GM10847 (cell line): ENCODE measurements at regions not wholly inside any gene's neighbourhood (a gene's known extent, or its start where the extent isn't known, plus 50 kb on each side); places are given as distances from the start of the nearest gene placed in this dataset.
A peak's percentile ranks its signal among the peaks of the same experiment; 100 is the strongest.

Experiments used
- POLR2A ChIP-seq: IDR thresholded peaks from 2 replicates; pipeline ENCODE4 v1.6.1; 2011; ENCODE audit not compliant: insufficient read length; ENCODE audit errors: extremely low read depth

DNA sequence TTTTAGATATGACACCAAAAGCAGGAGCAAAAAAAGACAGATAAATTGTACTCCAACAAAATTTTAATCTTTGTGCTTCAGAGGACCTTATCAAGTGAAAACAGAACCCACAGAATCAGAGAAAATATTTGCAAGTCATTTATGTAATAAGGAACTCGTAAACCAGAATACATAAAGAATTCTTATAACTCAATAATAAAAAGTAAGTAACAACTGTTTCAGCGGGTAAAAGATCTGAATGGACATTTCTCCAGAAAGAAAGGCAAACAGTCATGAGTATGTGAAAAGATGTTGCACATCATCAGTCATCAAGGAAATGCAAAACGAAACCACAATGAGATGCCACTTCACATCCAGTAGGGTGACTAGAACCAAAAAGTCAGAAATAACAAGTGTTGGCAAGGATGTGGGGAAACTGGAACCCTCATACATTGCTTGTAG, 167.7 kb upstream of the KCTD7 start:
- no peak for TF ChIP-seq POLR2A

DNA sequence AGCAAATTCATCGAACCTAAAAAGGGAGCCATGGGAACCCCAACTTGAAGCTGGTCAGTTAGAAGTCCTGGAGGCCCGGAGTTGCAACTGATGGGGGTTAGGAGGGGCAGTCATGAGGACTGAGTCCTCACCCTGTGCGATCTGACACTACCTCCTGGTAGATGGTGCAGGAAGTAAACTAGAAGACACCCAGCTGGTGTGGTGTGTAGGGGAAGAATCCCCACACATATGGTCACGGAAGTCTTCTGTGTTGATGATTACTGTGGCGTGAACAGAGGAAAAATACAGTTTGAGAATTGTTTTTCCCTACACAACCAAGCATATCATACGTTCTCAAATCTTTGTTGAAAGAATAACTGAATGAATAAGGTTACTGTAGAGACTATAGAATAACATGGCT, 164.6 kb upstream of the KCTD7 start:
- TF ChIP-seq POLR2A: no peak

DNA sequence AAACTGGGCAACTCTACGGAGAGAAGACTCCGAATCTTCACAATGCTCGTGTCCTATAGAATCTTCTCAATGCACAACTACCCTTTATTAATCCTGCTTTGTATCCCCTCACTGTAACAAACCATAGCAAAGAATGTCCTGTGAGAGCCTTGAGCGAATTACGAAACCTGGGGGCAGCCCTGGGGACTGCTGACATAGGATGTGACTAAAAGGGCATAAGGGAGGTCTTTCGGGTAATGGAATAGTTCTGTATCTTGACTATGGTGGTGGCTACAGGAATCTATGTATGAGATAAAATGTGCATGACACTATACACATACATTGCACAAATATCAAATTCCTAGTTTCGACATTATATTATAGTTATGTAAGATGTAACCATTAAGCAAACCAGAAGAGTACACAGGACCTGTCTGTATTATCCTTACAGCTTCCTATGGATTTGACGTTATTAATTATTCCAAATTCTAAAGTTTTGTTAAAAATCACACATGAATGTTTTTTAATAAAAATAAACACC, 162.5 kb upstream of the KCTD7 start:
- TF ChIP-seq POLR2A: no peak

DNA sequence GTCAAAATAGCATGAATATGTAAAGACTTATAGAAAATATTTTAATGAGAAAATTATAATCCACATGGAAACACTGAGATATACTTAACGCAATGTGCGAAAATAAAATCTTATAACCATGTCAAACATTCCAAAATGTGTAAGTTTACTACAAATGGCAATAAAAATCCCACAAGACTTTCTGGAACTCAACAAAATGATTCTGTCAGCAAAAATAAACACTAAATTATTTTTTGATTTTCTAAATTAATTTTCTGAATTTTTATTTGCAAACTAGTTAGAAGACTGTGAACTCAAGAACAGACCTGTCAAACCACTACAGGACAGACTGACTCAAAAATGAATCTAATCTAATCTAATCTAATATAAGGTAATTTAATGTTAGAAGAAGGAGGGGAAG, 160.8 kb upstream of the KCTD7 start:
- no peak for TF ChIP-seq POLR2A

DNA sequence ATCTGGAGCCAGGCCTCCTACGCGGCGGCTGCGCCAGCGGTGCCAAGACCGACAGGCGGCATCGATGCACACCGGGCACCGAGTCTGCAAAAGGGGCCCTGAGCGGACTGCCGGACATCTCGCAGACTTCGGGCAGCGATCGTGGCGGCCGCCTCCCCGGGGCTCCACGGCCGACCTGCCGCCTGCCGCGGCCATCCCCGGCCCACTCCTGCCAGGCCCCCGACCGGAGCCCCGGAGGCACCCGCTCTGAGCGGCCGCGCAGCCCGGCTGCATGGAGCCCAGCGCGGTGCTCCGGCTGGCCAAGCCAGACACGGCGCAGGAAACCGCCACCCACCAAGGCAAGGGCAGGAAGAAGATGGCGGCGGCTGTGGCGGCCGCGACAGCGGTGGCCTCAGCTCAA, 154.2 kb upstream of the KCTD7 start:
- TF ChIP-seq POLR2A: no peak

DNA sequence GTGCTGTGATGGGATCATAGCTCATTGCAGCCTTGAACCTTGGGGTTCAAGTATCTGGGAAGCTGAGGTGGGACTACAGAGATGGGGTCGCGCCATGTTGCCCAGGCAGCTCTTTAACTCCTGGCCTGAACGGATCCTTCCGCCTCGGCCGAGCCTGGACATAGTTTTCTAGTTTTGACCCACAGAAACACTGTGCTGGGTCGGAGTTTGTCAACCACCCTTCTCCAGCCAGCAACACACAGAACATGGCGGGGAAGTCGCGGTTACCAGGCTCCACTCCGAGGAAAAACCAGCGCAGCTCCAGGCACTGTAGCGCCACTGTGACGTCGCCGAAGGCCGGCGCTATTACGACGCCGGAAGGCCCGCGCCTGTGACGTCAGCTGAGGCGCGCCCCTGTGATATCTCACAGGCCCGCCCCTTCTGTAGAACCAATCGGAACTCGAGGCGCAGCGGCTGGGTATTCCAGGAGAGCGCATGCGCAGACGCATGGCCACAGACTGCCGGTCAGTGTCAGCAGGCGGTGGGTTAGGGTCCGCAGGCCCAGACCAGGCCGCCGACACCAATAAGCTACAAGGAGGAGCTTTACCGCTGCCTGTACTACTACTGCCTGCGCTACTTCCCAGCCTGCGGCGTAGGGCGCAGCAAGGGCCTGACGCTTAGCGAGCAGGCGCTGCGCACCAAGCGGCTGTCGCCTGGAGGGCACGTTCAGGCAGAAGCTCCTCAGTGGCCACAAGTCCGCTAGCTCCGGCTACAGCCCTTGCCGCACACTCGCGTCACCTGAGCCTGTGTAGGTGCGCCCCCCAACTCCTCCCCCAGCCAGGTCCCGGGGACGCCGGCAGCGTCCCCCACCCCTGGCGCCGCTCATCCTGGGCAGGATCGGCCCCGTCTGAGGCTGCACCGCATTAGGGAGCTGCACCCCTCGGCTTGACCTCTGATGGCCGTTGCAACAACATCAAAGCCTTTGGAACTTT, 135.2 kb upstream of the KCTD7 start:
- peak; percentile 92 for TF ChIP-seq POLR2A

DNA sequence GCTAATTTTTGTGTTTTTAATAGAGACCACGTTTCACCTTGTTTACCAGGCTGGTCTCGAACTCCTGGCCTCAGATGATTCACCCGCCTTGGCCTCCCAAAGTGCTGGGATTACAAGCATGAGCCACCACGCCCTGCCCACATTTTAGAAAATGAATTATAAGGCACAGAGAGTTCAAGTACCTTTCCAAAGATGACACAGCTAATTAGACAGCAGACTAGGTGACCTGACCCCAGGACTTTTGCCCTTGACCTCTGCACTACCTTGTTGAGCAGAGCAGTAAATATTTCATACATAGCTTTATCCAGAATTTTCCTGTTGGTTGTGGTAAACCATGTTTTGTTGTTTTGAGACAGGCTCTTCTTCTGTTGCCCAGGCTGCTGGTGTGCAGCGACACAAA, 131.3 kb upstream of the KCTD7 start:
- TF ChIP-seq POLR2A: no peak

DNA sequence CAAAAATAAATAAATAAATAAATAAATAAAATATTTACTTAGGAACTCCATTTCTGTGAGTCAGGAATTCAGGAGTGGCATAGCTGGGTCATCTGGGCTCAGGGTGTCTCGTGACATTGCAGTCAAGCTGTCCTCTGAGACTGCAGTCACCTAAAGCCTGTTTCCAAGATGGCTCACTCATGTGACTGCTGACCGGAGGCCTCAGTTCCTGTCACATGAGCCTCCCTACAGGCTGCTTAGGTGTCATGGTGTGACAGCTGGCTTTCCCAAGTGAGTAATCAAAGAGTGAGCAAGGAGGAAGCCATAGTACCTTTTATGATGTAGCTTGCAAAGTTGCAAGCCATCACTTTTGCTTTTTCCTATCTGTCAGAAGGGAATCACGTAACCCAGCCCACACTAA, 128.6 kb upstream of the KCTD7 start:
- no peak for TF ChIP-seq POLR2A

DNA sequence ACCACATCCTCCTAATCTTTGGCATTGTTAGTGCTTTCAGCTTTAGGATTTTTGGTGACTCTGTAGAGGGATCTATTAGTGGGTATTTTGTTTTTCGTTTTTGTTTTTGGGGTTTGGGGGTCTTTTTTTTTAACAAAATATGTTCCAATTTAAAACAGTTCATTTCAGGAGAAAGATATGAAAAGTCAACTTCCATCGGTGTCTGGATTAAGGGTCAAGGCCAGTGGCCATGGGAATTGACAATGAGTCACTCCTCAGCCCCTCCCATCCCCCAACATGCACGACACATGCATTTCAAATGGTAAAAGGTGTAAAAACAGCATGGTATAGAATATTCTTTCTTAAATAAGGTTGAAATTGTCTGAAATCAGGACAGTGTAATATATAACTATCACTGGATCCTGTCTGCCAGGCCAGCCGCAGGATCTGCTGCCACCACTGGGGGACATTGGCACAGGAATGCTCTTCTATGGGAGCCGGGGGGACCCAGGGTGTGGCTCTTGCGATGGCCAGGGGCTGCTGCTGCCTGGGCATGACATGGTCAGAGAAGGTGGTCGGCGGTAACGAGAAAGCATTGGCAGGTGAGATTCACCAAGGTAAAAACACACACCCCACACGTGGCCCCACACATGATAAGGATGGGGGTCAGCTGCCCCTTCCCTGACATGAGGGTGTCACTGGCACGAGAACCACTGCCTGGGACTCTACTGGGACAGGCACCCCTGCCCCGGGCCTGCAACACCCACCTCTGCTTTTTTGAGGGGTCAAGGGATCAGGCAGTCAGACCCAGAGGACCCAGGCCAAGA, 126.2 kb upstream of the KCTD7 start:
- TF ChIP-seq POLR2A: no peak

DNA sequence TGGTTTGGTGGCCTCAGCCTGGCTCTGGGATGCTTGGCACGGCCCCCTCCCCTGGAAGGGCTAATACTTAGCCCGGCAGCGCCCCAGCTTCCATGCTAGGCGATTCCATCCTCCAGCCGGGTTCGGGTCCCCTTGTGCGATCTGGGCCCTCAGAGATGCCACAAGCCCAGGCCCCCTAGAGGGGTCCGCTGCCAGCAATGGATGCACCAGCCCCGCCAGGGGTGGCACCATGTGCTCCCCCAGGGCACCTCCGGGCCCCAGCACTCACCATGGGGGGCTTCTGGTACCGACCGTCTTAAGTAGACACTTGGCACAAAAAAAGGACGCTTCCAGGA, 125.7 kb upstream of the KCTD7 start:
- TF ChIP-seq POLR2A: no peak

DNA sequence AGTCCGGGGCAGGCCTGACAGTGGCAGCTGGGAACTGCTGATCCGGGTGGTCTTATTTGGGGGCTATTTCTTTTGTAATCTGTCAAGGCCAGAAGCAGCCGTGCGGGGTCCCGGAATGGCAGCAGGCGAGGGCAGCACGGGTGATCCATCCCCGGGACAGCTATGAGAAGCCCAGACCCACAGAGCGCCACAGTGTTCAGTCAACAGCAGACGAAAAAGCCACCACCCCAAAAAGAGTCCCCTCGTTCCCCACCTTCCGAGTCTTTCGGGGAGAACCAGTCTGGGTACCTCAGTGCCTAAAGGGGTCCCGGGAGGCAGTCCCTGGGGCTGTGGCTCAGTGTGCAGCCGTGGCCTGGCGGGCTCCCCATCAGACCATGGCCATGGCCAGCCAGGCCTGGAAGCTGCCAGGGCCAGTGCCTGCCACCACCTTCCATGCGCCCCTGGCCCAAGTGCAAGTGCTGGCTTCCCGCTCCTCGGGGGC, 125.1 kb upstream of the KCTD7 start:
- no peak for TF ChIP-seq POLR2A

DNA sequence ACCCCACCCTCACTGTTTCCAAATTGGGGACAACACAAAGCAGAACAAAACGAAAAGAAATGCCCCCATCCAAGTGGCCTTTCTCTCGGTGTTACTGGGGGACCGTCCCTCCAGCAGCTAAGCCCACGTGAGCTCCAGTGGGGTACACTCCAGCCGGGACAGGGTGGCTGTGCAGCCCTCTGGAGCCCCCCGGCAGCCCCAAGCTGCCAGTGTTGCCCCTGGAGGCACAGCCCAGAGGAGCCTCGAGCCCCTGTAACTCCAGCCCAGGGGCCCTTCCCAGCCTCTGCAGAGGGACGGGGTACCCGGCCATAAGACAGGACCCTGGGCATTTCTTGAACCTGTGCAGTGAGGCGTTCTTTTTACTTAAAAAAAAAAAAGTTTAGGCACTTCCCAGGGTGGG, 124.5 kb upstream of the KCTD7 start:
- TF ChIP-seq POLR2A: no peak

DNA sequence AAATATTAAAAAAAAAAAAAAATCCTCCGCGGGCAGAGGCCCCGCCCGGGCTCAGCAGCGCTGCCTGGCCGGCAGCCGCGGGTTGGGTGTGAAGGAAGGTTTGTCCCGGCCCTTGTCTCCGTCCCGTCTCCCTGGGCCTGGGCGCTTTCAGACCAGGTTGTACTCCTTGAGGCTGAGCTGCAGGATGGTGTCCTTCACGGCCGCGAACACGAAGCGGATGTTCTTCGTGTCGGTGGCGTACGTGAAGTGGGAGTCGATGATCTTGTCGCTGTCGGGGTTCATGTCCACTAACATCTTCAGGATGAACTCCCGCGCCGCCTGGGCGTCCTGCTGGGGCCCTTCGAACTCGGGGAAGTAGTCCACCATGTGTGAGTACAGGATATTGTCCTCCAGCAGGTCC, 123.7 kb upstream of the KCTD7 start:
- TF ChIP-seq POLR2A: no peak

DNA sequence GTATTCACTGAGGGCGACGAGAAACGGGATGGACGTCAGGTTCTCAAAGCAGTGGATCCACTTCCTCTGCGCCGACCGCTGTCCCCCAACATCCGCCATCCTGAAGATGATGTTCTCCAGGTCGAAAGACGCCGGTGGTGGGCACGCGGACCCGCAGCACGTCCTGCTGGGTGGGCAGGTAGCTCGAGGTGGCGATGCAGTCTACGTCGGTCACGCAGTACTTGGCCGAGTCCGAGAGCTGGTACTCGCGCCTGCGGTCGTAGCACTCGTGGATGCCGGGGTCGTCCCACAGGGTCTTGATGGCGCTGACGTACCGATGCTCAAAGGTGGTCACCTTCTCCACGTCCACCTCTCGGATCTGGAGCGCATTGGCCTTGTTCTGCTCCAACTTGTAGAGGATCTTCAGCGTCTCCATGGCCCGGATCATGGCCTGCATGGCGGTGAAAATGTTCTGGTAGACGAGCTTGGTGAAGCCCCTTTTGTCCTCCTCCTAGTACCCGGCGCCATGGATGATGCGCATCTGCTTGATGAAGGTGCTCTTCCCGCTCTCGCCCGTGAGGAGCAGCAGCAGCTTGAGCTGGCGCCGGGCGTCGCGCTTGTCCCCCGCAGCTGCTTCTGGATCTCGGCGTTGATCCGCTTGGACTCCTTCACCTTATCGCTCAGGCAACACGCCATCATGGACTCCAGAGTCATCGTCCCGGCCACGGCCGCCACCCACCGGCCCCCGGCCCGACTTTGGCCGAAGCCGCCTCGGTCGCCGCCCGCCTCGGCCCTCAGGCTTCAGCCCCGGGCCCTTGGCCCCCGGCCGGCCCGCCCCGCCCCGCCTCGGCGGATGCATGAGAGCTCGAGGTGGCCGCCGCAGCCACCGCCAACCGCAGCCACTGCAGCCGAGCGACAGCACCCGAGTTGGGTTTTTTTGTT, 122.9 kb upstream of the KCTD7 start:
- TF ChIP-seq POLR2A: no peak
